Neural progenitor cell (in vitro differentiated cells): ENCODE measurements at regions not wholly inside any gene's neighbourhood (a gene's known extent, or its start where the extent isn't known, plus 50 kb on each side); places are given as distances from the start of the nearest gene placed in this dataset.

Experiments
- DNase-seq: peaks from one replicate; pipeline ENCODE4 v3.0.0-alpha.2; 2016; ENCODE audit warnings: low spot score
- H2AFZ ChIP-seq: fragments of 200-600 bp; sonication (generic); replicated peaks from 2 replicates; pipeline ENCODE4 v1.6.1; 2016; ENCODE audit warnings: antibody characterized with exemption
- H3F3A ChIP-seq: fragments of 200-600 bp; sonication (generic); 2 replicates; pipeline ENCODE4 v1.6.1; 2016; ENCODE audit warnings: antibody characterized with exemption, low read depth
- H3K27ac ChIP-seq: fragments of 200-600 bp; sonication (generic); 2 replicates; pipeline ENCODE4 v1.5.1; 2016; ENCODE audit warnings: mild to moderate bottlenecking
- H3K27me3 ChIP-seq: fragments of 200-600 bp; sonication (generic); 2 replicates; pipeline ENCODE4 v1.6.1; 2016; ENCODE audit warnings: mild to moderate bottlenecking, moderate library complexity
- H3K36me3 ChIP-seq: fragments of 200-600 bp; sonication (generic); 2 replicates; pipeline ENCODE4 v1.5.1; 2016
- H3K4me1 ChIP-seq: fragments of 200-600 bp; sonication (generic); 2 replicates; pipeline ENCODE4 v1.6.1; 2016; ENCODE audit warnings: mixed run types
- H3K4me2 ChIP-seq: fragments of 200-600 bp; sonication (generic); 2 replicates; pipeline ENCODE4 v1.6.1; 2016
- H3K4me3 ChIP-seq: fragments of 200-600 bp; sonication (generic); 2 replicates; pipeline ENCODE4 v1.5.1; 2016
- H3K79me2 ChIP-seq: fragments of 200-600 bp; sonication (generic); 2 replicates; pipeline ENCODE4 v1.6.1; 2016; ENCODE audit warnings: low read depth
- H3K9ac ChIP-seq: fragments of 200-600 bp; sonication (generic); 2 replicates; pipeline ENCODE4 v1.6.1; 2016
- H3K9me3 ChIP-seq: fragments of 200-600 bp; sonication (generic); 2 replicates; pipeline ENCODE4 v1.5.1; 2016; ENCODE audit warnings: low read depth
- H4K20me1 ChIP-seq: fragments of 200-600 bp; sonication (generic); 2 replicates; pipeline ENCODE4 v1.6.1; 2016; ENCODE audit warnings: low read depth
- H3K27ac Mint-ChIP-seq: 3 replicates; pipeline ENCODE4 v1.8.0; 2021; ENCODE audit warnings: mixed read lengths
- H3K27me3 Mint-ChIP-seq: 2 replicates; pipeline ENCODE4 v1.8.0; 2022; ENCODE audit warnings: low read depth, mild to moderate bottlenecking, inconsistent platforms, moderate library complexity, mixed read lengths; ENCODE audit not compliant: insufficient read depth
- H3K36me3 Mint-ChIP-seq: 3 replicates; pipeline ENCODE4 v1.8.0; 2021; ENCODE audit warnings: mixed read lengths
- H3K4me1 Mint-ChIP-seq: 3 replicates; pipeline ENCODE4 v1.8.0; 2021; ENCODE audit warnings: mixed read lengths
- H3K4me3 Mint-ChIP-seq: 3 replicates; pipeline ENCODE4 v1.8.0; 2021; ENCODE audit warnings: mild to moderate bottlenecking, moderate library complexity, mixed read lengths
- H3K9me3 Mint-ChIP-seq: 3 replicates; pipeline ENCODE4 v1.8.0; 2020; ENCODE audit warnings: mixed read lengths
- CTCF ChIP-seq: fragments of 200-600 bp; sonication (generic); IDR thresholded peaks from 2 replicates; pipeline ENCODE4 v1.5.1; 2017; ENCODE audit warnings: antibody characterized with exemption, mild to moderate bottlenecking
- EZH2 ChIP-seq: fragments of 200-600 bp; sonication (generic); IDR thresholded peaks from 2 replicates; pipeline ENCODE4 v1.6.1; 2017; ENCODE audit warnings: antibody characterized with exemption, mild to moderate bottlenecking, moderate library complexity
- EZH2phosphoT487 ChIP-seq: fragments of 200-600 bp; sonication (generic); IDR thresholded peaks from 2 replicates; pipeline ENCODE4 v1.6.1; 2017; ENCODE audit warnings: antibody characterized with exemption

GRCh38 chr2:138433995-138434951 lies 67.3 kb upstream of the SPOPL start:
- no peaks in the 10 kb centered on the region for H3K4me1 ChIP-seq
- DNase-seq, result no peak
- no peaks in the 10 kb centered on the region for H3K9me3 ChIP-seq
- H3K36me3 Mint-ChIP-seq, result no peaks in the 10 kb centered on the region
- no peak overlapping the region for H3K27ac ChIP-seq
- no peak overlapping the region for H2AFZ ChIP-seq
- H3F3A ChIP-seq, result no peaks in the 10 kb centered on the region
- no peaks in the 10 kb centered on the region for H3K9me3 Mint-ChIP-seq
- H3K27me3 Mint-ChIP-seq, result no peaks in the 10 kb centered on the region
- no peak overlapping the region for H3K4me2 ChIP-seq
- no peaks in the 10 kb centered on the region for H3K36me3 ChIP-seq
- TF ChIP-seq CTCF, result no peak
- TF ChIP-seq EZH2phosphoT487, result no peak
- no peak for TF ChIP-seq EZH2
- H3K9ac ChIP-seq, result no peak overlapping the region
- no peak overlapping the region for H3K4me3 ChIP-seq
- H3K79me2 ChIP-seq, result no peaks in the 10 kb centered on the region
- no peaks in the 10 kb centered on the region for H3K27me3 ChIP-seq
- no peaks in the 10 kb centered on the region for H3K4me1 Mint-ChIP-seq
- no peaks in the 10 kb centered on the region for H4K20me1 ChIP-seq
- H3K4me3 Mint-ChIP-seq, result no peak overlapping the region
- H3K27ac Mint-ChIP-seq, result no peak overlapping the region

- H3K9me3 Mint-ChIP-seq, result no peaks in the 10 kb centered on the region
- no peak overlapping the region for H3K4me3 Mint-ChIP-seq
- TF ChIP-seq EZH2 (no peak), CTCF (no peak), EZH2phosphoT487 (no peak)
- H3K27me3 Mint-ChIP-seq, result no peaks in the 10 kb centered on the region
- H3K27ac ChIP-seq, result no peak overlapping the region
- peaks cover 1% of the 10 kb centered on the region for H3K4me1 ChIP-seq
- no peak overlapping the region for H3K4me3 ChIP-seq
- H3K27me3 ChIP-seq, result no peaks in the 10 kb centered on the region
- no peaks in the 10 kb centered on the region for H4K20me1 ChIP-seq
- DNase-seq, result no peak
- H3K27ac Mint-ChIP-seq, result no peak overlapping the region
- H3K4me2 ChIP-seq, result no peak overlapping the region
- no peak overlapping the region for H3K9ac ChIP-seq
- no peak overlapping the region for H2AFZ ChIP-seq
- H3F3A ChIP-seq, result no peaks in the 10 kb centered on the region
- no peaks in the 10 kb centered on the region for H3K36me3 ChIP-seq
- H3K79me2 ChIP-seq, result no peaks in the 10 kb centered on the region
- H3K36me3 Mint-ChIP-seq, result no peaks in the 10 kb centered on the region
- no peaks in the 10 kb centered on the region for H3K9me3 ChIP-seq
- H3K4me1 Mint-ChIP-seq, result peaks cover 2% of the 10 kb centered on the region
Observed at GRCh38 chr2:138435701-138436100, 65.9 kb upstream of the SPOPL start.

GRCh38 chr2:138439733-138440132 lies 61.8 kb upstream of the SPOPL start:
- TF ChIP-seq CTCF (no peak), EZH2 (no peak), EZH2phosphoT487 (no peak)
- no peaks in the 10 kb centered on the region for H3K27me3 ChIP-seq

More at GRCh38 chr2:138439733-138440132, 61.8 kb upstream of the SPOPL start:
- Mint-ChIP-seq H3K27me3 (no peaks in the 10 kb centered on the region), H3K36me3 (no peaks in the 10 kb centered on the region), H3K27ac (no peak overlapping the region), H3K9me3 (no peaks in the 10 kb centered on the region), H3K4me1 (peaks cover 6% of the 10 kb centered on the region), H3K4me3 (no peak overlapping the region)
- H3F3A ChIP-seq, result no peaks in the 10 kb centered on the region
- H2AFZ ChIP-seq, result no peak overlapping the region
- no peaks in the 10 kb centered on the region for H3K79me2 ChIP-seq
- peaks cover 5% of the 10 kb centered on the region for H3K4me1 ChIP-seq
- no peak overlapping the region for H3K9ac ChIP-seq
- no peak overlapping the region for H3K4me2 ChIP-seq
- H3K4me3 ChIP-seq, result no peak overlapping the region
- no peaks in the 10 kb centered on the region for H3K9me3 ChIP-seq
- no peak for DNase-seq
- H3K36me3 ChIP-seq, result no peaks in the 10 kb centered on the region
- H3K27ac ChIP-seq, result no peak overlapping the region
- H4K20me1 ChIP-seq, result no peaks in the 10 kb centered on the region
